ENCODE measurements at regions not wholly inside any gene's neighbourhood (a gene's known extent, or its start where the extent isn't known, plus 50 kb on each side); places are given as distances from the start of the nearest gene placed in this dataset.

- Mint-ChIP-seq H3K4me3 (no peak overlapping the region), H3K4me1 (peaks cover 16 to 17% of the 10 kb centered on the region in 2 experiments), H3K27ac (peak overlapping the region in 2 of 3 experiments; percentile 5 to 24; a peak in 4 of 7 replicates), H3K36me3 (ENCODE audit: insufficient read depth in 1 of 3, low read depth in 3 of 3) (no peaks in the 10 kb centered on the region), H3K27me3 (ENCODE audit: low read depth) (no peaks in the 10 kb centered on the region), H3K9me3 (peaks cover 0 to 3% of the 10 kb centered on the region in 2 experiments; a peak in 3 of 5 replicates)
- no peak overlapping the region for H2AFZ ChIP-seq (ENCODE audit: low read length)
- WGBS (ENCODE audit: extremely low coverage, insufficient read length, low lambda C conversion rate) = no CpG with 5 or more reads among the region's 7 CpGs
- H3K4me1 ChIP-seq (ENCODE audit: insufficient read depth, low read length) = no peaks in the 10 kb centered on the region; the same call in 1 of the 2 replicates
- H3K18ac ChIP-seq (ENCODE audit: insufficient read length, low read depth, low read length) = no peak overlapping the region
- no peak overlapping the region for H2BK5ac ChIP-seq (ENCODE audit: insufficient read length, low read length)
- no peak overlapping the region for H3K4ac ChIP-seq (ENCODE audit: low read depth, low read length)
- H2BK120ac ChIP-seq (ENCODE audit: low read depth, low read length, poor library complexity, severe bottlenecking) = no peak overlapping the region
- H2BK15ac ChIP-seq (ENCODE audit: low read depth, low read length) = no peak overlapping the region
- no peaks in the 10 kb centered on the region for H3K27me3 ChIP-seq (ENCODE audit: insufficient read depth, low read length)
- H3K23me2 ChIP-seq (ENCODE audit: insufficient read length, low read depth, low read length, poor library complexity, severe bottlenecking) = no peaks in the 10 kb centered on the region
- no peak overlapping the region for H3K9ac ChIP-seq (ENCODE audit: extremely low read depth, insufficient read length, low read length)
- no peak overlapping the region for H2AK5ac ChIP-seq (ENCODE audit: insufficient read length, low read length)
- H4K91ac ChIP-seq (ENCODE audit: insufficient read length, low read depth, low read length) = no peak overlapping the region
- DNase-seq = no peak
- no peak overlapping the region for H3K14ac ChIP-seq (ENCODE audit: insufficient read depth, low read length)
- H3K27ac ChIP-seq (ENCODE audit: insufficient read length, low read depth, low read length) = no peak overlapping the region
- no peak overlapping the region for H4K5ac ChIP-seq (ENCODE audit: insufficient read length, low read depth, low read length)
- no peaks in the 10 kb centered on the region for H3K9me3 ChIP-seq (ENCODE audit: control insufficient read depth, low read depth, low read length)
- no peaks in the 10 kb centered on the region for H4K20me1 ChIP-seq (ENCODE audit: control insufficient read depth, insufficient read depth, insufficient read length)
- no peak overlapping the region for H4K8ac ChIP-seq (replicated peaks; ENCODE audit: insufficient read length, low read depth, low read length)
- H2BK12ac ChIP-seq (ENCODE audit: insufficient read length, low read depth, low read length) = no peak overlapping the region
- no peak overlapping the region for H2BK20ac ChIP-seq (ENCODE audit: low read depth, low read length, poor library complexity, severe bottlenecking)
- no peak overlapping the region for H3T11ph ChIP-seq (ENCODE audit: low read length)
- no peak overlapping the region for H3K56ac ChIP-seq (ENCODE audit: insufficient read length, low read depth, low read length)
- no peak for TF ChIP-seq CTCF (conservative IDR thresholded peaks at IDR 0.05)
- H3K79me1 ChIP-seq (ENCODE audit: insufficient read depth, low read depth, low read length, poor library complexity, severe bottlenecking) = no peaks in the 10 kb centered on the region
- H3K4me2 ChIP-seq (ENCODE audit: insufficient read depth, insufficient read length, low read length) = no peak overlapping the region
- H3K79me2 ChIP-seq (ENCODE audit: insufficient read depth, low read length) = no peaks in the 10 kb centered on the region
- no peak overlapping the region for H3K23ac ChIP-seq (ENCODE audit: insufficient read length, low read depth, low read length)
These were observed 367.4 kb downstream of the FBXO15 start for GRCh38 chr18:73780218-73780617.

Data from H9 (cell line).